ENCODE measurements at regions not wholly inside any gene's neighbourhood (a gene's known extent, or its start where the extent isn't known, plus 50 kb on each side); places are given as distances from the start of the nearest gene placed in this dataset.
"Not testable (repeated sequence)": the region's sequence is repeated elsewhere in the genome, so short reads cannot be mapped to it uniquely, and the experiment has no call there.

GRCh38 chr5:87126869-87127268, 140.8 kb upstream of the RASA1 start:
- TF ChIP-seq CTCF (IDR thresholded peaks at IDR 0.05): no peak
- ATAC-seq (ENCODE audit: low FRiP score) (no peak), DNase-seq (ENCODE audit: low spot score) (no peak)

GRCh38 chr5:87127426-87127825, 140.3 kb upstream of the RASA1 start:
- TF ChIP-seq CTCF (IDR thresholded peaks at IDR 0.05): no peak
- ATAC-seq (ENCODE audit: low FRiP score) (no peak), DNase-seq (ENCODE audit: low spot score) (no peak)

- no peak for TF ChIP-seq CTCF (IDR thresholded peaks at IDR 0.05)
- DNase-seq (ENCODE audit: low spot score) (no peak), ATAC-seq (ENCODE audit: low FRiP score) (no peak)
These were observed 139.6 kb upstream of the RASA1 start for GRCh38 chr5:87127956-87128687.

GRCh38 chr5:87129046-87129445, 138.6 kb upstream of the RASA1 start:
- no peak for TF ChIP-seq CTCF (IDR thresholded peaks at IDR 0.05)
- ATAC-seq (ENCODE audit: low FRiP score) (no peak), DNase-seq (ENCODE audit: low spot score) (no peak)

GRCh38 chr5:87132696-87133095, 135.0 kb upstream of the RASA1 start:
- ATAC-seq (ENCODE audit: low FRiP score) (no peak), DNase-seq (ENCODE audit: low spot score) (no peak)
- TF ChIP-seq CTCF (IDR thresholded peaks at IDR 0.05): no peak

- not testable (repeated sequence) for ATAC-seq (ENCODE audit: low FRiP score); DNase-seq (ENCODE audit: low spot score)
These were observed 133.2 kb upstream of the RASA1 start for GRCh38 chr5:87134513-87134912.

- DNase-seq (ENCODE audit: low spot score) (no peak), ATAC-seq (ENCODE audit: low FRiP score) (no peak)
- no peak for TF ChIP-seq CTCF (IDR thresholded peaks at IDR 0.05)
These were observed 131.6 kb upstream of the RASA1 start for GRCh38 chr5:87136096-87136495.
